DMS153 treated with DMSO at 0.1 percent for 48 hours (cell line): ENCODE measurements at regions not wholly inside any gene's neighbourhood (a gene's known extent, or its start where the extent isn't known, plus 50 kb on each side); places are given as distances from the start of the nearest gene placed in this dataset.

ENCODE experiments used
- DNase-seq: peaks from one replicate; lab custom pipeline; 2025; ENCODE audit not compliant: unreplicated experiment; lab: John Stamatoyannopoulos, UW

DNA sequence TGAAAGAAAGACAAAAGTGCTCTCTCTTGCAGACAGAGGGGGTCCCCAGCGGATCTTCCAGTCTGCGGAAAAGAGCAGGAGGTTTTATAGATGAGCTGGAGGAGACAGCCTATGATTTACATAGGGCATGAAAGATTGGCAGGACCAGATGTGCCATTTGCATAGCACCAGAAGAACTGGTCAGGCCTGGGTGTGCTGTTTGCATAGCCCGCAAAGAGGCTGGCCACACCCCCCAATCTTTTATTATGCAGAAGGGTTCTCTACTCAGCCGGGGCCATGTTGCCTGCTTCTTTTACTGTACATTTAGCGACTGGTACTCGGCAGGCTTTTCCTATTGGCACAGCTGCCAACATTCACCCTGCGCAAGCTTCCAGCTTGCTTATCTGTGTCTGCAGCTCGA lies 317.6 kb downstream of the GALR1 start:
- no peak for DNase-seq

DNA sequence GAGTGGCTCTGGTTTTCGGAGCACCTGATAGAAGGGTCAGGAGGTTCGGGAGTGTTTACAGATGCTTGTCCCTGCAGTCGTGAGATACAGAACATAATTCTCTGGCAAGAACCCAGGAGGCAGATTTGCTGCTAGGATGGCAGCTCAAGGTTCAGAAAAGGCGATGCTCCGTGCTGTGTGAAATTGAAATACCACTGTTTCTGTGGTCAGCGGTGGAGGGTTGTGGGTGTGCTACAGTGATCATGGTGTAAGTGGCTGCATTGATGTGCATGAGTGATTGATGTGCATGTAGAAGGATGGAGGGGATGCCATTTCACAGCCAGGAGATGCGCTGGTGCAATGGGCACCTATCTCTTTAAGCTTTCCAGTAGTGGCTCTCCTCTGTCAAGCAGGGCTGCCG lies 322.1 kb downstream of the GALR1 start:
- no peak for DNase-seq

DNA sequence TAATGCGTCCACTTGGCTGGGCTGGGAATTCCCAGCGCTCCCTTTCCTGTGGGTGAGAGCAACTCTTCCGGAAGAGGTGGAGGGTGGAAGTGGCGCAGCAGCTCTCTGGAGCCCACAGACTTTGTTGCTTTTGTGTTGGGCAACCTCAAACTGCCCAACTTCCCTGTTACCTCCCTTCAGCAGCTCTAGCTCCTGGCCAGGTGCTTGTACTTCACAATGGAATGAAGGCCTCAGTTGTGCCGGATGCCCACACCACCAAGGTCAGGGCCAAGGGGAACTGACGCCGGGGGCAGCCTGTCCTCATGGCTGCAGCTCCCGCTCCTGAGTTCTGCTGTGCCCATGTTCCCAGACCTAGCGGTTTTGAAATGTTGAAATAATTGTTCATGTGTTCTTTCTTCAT lies 322.9 kb downstream of the GALR1 start:
- DNase-seq = no peak

DNA sequence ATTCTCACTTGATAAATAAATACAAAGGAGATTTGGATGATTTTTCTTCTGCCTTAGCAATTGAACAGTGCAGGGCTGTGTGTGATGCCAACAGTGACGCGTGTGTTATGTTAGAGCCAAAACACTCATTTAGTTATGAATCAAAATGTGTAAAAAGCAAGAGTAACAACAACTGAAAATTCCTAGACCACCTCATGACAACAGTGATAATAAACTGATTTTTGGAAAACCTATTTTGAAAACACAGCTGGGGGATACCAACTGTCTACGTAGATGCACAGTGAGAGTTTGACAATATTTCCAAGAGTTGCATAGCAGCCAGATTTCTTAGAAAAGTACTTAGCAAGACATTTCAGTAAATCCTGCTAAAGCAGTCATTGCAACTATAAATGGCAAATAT lies 323.9 kb downstream of the GALR1 start:
- no peak for DNase-seq

DNA sequence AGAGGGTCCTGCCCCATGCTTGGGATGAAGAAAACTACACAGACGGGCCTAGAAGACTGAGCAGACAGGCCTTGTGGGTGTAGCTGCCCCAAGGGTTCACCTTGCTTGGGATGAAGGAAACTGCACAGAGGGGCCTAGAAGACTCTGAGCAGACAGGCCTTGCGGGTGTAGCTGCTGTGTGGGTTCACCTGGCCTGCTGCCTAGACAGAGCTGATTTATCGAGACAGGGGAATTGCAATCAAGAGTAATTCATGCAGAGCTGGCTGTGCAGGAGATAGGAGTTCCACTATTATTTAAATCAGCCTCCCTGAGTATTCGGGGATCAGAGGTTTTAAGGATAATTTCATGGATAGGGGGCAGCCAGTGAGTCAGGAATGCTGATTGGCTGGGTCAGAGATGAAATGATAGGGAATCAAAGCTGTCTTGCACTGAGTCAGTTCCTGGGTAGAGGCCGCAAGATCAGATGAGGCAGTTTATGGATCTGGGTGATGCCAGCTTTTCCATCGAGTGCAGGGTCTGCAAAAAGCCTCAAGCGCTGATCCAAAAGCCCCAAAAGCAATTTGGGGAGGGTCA lies 341.4 kb downstream of the GALR1 start:
- DNase-seq = no peak

DNA sequence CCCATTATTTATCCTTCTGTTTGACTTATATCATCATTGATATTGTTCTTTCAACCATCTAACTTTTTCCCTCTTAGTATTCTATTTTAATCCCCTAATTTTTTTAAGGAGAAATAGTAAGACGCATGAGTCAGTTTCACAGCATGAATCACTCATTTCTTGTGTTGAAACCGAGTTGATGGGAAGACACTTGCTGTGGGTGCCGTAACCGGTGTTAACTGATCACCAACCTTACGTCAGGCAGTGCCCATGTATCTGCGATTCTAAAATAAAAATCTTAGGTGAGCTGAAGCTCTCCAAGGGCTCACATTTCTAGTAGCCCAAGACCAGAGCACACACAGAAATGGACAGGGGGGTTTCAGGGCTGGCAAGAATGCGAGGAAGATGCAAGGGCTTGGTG lies 348.1 kb downstream of the GALR1 start:
- DNase-seq = no peak

DNA sequence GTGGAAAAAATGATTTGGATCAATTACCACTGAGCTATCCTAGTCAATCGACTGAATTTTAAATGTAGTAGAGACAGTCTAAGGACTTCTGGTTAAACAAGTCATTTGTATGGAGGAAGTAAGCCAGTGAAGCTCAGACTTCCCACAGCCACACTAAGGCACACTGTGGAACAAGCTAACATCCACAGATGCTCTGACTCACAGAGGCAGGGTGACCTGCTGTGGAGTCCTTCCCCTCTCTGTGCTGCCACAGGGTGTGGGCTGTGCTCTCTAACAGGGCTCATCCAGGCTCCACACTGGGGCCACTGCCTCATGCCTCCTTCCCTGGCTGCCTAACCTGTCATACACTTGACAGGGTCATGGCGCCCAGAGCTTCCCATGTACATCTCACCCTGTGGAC lies 351.0 kb downstream of the GALR1 start:
- DNase-seq = no peak

DNA sequence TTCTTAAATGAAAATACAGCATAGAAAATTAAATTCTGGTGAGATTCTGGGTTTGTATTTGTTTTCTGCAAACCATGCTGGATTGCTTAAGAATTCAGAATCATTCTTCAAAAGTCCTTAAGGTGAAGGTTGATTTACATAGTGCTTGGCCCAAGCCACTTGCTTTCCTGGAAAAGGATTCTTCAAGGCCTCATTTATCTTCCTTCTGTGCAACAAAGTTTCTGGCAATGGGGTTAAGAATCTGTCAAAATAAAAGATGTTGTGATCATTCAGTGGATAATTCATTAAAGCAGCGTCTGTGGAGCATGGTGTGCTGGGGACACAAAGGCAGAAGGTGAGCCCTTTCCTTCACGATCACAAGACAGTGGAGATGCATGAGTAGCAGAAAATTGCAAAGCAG lies 351.9 kb downstream of the GALR1 start:
- no peak for DNase-seq

DNA sequence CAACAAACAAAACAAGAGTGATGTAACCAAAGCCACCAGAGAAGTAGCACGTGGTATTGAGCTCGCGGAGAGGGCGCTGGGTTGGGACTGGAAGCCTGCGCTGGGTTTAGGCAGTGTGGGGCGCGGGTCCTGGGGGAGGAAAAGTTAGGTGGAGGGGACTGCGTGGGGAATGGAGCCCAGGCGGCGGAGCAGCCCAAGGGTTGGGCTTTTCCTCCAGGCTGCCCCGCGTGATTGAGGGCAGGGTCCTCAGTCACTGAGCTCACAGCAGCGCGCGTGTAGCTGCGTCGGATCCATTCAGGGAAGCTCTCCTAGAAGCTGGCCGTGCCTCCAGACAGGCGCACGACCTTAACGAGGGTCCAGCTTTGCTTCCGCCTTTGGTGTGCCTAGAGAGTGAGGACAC lies 357.4 kb downstream of the GALR1 start:
- DNase-seq = no peak

DNA sequence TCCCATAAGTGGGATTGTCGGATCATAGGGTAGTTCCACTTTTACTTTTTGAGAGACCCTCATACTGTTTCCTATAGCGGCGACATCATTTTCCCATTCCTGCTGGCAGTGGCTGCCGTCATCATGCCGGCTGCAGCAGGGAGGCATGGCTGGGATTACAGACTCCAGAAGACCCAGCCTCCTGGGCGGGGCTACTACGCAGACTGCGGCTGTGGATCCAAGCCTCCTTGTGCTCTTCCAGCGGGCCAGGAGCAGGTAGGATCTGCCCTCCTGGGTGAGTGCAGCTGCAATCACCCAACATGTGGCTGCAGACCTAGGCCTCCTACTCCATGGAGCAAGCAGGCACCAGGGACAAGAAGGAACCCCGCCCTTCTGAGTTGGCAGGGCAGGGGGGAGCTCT lies 359.2 kb downstream of the GALR1 start:
- DNase-seq = no peak

DNA sequence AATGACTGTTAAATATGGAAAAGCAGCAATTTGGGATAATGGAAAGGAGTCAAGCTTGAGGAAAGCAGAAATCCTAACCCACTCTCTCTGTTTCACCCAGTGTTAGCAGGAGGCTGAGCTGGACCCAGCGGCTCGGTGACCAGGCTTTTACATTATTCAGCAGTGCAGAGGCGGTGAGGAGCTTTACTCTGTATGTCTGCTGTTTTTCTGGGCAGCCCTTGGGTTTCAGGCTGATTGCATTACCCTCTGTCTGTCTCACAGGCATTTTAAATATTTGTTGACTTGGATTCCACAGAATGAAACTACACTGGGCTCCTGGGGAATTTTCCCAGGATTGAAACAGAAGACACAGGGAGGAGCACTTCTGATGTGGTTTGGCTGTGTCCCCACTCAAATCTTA lies 368.0 kb downstream of the GALR1 start:
- no peak for DNase-seq

DNA sequence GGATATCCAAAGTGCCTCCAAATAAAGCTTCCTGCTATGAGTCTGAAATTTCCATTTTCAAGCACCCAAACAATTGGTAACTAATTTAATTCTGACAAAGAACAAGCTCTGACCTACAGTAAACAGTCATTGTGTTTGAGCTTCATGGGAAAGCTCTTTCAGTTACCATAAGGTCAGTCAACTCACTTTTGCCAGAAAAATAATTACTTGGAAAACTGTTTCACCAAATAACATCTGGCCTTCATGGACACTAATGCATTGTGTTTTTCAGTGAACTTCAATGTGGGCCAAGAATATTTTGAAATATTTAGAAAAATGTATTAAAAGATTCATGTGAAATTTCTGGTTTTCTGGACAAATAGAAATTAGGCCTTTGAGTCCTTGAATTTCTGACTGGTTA lies 369.9 kb downstream of the GALR1 start:
- DNase-seq = no peak

DNA sequence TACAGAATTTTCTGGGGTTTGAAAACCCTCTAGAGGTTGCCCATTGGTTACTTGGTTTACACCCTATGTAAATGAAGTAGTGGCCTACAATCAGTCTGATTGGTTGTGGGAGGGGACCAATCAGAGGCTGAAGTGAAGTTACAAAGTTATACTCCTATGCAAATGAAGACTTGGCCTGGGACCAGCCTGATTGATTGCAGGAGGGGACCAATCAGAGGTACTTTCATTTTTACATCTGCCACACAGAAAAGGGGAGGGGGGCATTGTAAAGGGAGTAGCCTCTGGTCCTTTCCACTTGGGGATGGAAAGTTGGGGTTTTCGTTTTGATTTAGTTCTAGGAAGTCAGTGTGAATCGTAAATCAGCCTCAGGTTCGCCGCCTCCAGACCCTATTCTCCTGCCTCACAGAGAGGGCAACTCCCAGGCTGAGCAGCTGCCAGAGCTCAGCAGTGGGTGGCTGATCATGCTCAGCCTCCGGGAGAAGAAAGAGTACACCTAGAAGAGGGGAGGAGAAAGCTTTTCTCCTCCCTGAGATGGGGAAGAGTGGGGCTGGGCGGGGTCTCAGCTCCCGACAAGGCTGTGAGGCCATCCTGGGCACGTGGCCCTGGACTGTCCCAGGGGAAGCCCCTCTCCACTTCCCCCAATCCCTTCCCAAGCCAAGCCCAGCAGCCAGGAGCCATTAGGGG lies 372.5 kb downstream of the GALR1 start:
- DNase-seq = no peak

DNA sequence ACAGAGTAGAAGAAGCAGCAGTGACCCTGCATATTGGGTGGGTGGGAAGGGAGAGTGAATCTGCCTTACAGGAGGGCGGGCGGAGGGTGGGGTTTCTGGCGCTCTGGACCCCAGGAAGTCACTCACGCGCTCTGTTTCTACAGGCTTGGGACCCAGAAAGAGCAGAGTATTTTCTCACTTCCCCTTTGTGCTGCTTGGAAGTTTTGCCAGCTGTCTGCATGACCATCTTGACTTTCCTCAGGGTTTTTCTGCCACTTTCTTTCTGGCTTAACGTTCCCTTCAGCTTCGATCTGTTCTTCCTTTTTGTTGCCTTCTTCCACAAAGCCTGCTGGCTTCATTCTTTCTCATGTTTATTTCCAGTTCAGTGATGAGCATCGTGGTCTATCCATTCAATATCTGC lies 383.1 kb downstream of the GALR1 start:
- DNase-seq = no peak

DNA sequence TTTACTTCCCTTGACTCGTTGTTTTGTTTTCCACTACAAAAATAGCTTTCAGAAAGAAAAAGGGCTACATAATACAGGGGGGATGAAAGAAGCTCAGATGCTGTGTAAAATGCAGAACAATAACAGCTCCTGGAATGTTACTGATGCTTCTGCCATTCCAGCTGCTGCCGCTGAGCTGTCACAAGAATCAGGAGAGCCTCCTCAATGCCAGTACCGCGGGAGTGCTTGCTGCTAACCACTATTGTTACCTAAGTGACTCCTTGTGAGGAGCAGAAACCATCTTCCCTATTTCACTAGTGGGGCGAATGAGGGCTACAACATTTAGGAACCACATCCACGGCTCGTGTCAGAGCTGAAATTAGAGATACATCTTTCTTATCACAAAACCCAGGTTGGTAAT lies 384.8 kb downstream of the GALR1 start:
- no peak for DNase-seq

DNA sequence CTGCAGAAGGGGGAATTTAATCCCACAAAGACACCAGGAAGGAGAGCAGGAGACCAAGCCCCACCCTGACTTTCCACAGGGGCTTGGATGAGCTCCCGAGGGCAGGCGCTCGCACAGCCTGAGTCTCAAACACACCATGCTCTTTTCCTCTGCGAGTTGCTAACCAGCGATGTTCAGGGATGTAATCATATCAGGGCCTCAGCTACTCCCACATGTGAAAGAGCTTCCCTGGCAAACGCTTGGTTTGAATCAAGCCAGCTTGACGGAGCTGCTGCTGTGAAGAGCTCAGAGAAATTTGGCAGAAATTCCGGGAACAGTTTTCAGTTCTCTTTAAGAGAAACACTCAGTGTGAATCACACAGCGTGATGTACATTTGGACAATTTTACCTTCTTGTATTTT lies 385.8 kb downstream of the GALR1 start:
- DNase-seq = no peak

DNA sequence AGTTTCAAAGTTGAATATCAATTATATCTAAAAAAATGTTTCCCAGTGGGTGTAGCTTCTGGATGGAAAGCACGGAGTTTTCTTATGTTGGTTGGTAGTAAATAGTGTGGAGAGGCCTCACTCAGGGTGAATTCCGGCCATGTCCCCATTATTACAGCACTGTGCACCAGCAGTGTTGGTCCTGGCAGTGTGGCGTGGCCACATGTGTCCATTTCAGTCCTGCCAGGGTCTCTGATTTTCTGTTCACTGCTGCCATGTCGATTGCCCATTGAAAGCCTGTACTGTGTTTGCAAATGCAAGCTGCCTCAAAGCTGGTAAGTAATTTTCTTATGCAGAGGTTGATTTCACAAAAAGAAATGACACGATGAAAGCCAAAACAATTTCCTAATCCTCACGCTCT lies 386.2 kb downstream of the GALR1 start:
- DNase-seq = no peak

DNA sequence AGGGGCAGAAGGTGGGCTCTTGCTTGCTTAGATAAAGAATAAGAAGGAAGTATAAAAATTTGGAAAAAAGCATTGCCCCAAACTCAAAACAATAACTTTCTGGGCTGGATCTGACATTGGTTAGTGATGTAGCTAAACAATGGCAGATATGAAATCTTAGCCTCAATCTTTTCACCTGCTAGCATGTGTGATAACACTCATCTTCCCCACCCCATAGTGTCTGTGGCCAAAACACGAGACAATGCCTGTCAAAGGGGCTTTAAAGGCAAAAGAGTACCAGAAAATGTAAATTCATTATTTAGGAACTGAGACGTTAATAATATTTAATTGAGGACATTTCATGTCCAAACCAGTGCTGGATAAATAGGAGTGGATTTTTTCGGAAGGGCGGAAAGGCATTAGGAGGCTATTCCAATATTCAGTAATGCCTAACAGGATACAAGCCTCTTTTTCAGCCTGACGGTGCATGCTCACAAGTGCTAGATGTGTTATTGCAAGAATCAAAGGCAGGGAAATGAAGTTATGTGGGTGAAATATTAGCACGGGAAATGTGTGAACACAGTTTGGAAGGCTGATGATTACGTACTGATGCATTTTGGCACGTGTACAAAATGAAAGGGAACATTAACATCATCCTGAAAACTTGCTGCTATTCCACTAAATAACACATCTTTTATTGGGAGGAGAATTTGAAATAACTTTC lies 395.7 kb downstream of the GALR1 start:
- no peak for DNase-seq

DNA sequence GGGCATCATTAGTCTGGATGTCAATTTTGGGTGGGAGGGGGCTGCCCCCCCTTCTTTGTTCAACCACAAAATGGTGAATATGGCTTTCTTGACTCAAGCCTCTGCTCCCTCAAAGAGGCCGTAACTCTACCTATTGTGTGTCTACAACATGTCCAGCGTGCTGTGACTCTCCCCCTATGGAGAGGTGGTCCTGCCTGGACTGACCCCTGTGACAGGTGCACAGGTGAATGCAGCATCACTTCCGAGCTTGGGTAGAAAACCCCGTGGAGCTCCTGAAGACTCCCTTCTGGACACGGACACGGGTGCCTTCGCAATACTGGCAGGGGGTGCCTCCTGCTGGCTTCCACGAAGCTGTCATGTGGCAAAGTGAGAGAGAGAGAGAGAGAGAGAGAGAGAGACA lies 397.8 kb downstream of the GALR1 start:
- DNase-seq = no peak

DNA sequence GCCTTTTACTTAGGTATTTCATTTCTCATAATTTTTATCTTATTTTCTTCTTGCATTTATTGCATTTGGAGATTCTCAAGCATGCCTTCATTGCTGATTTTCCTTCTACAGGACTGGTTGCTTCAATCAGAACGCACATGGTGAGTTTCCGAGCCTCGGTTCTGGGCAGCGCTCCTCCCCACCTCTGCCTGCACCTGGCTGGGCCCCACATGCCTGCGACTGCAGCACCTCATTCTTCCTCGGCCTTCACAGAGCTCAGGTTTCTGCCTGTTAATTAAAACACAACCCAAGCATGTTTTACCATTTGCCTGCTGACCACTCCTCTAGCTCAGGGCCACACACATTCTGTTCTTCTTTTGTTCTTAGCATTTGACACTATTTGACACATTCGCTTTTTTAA lies 398.8 kb downstream of the GALR1 start:
- DNase-seq = no peak

DNA sequence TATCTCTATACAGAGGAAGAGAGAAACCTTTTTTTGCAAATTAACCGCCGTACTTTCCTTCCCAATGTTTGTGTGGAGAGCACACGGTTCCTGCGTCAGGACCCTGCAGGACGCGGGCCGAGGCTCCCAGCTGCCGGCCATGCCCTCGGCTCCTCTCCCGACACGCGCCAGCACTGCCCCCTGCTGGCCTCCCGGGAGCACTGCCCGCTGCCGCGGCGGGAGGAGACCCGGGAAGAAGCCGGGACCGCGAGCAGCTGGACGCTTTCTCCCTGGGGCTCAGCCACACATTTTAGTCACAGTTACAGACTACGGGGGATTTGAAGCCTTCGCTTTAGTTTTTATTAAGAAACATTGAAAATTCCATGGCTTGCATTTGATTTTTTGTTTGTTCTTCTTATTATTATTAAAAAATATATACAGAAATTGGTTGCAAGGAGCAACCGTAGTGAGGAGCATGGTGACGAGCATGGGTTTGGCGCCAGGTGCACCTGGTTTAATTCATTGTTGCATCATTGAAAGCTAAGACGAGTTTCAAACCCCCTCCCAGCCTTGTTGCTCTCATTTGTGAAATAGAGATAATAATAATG lies 401.2 kb downstream of the GALR1 start:
- peak; percentile 73 for DNase-seq

DNA sequence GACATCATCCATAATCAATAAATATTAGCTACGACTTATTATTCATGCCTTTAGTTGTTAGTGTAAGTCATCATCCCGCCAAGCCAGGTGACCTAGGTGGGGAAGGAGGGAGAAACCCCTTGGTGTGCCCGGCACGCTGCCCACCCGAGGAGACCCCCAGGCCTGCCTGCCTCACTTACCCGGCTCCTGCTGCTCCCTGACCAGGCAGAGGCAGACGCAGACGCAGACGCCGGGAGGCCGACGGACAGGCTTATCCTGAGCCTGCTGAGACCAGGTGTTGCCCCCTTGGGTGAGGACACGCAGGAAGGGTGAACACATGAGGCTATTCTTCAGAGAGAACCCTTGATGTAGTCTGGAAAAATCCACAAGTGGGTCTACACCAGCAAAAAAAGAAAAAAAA lies 401.8 kb downstream of the GALR1 start:
- DNase-seq = no peak
